ENCODE measurements at regions not wholly inside any gene's neighbourhood (a gene's known extent, or its start where the extent isn't known, plus 50 kb on each side); places are given as distances from the start of the nearest gene placed in this dataset.
"Not testable (repeated sequence)": the region's sequence is repeated elsewhere in the genome, so short reads cannot be mapped to it uniquely, and the experiment has no call there.

DNA sequence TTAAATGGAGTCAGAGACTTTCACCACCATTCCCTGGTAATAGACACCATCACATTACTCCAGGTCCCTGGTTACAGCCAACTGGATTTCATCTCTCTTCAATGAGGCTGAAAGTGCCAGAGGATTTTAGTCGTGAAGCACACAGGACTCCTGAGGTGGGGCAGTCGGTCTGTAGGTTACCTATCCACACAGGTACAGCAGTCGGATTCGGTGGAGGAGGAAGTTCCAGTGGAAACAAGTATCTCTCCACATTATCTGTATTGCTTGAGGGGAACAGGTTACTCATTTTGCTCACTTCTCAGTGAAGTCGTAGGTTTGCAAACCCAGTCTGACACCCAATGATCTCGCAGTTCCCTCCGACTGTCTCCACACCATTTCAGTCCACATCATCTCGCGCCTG, 82.3 kb upstream of the TMEM45B start:
- DNase-seq = no peak

DNA sequence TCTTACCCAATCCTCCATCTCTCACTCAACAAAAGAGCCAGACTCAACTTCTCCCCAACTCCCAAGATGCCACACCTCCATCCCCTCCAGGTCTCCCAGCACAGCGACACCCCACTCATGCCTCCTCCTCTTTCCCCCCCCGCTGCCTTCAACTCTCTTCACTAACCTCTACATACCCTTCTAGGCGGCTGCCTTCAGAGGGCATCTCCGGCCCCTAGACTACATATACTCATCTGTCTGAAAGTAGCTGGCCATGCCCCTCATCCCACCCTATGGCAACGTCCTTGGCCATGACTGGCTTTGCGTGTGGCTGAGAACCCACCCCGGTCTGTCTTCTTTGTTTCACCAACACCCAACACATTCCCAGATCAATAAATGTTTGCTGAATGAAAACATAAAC, 81.7 kb upstream of the TMEM45B start:
- no peak for DNase-seq

- no peak for DNase-seq
These were observed 81.0 kb upstream of the TMEM45B start for GRCh38 chr11:129734654-129735053.

DNA sequence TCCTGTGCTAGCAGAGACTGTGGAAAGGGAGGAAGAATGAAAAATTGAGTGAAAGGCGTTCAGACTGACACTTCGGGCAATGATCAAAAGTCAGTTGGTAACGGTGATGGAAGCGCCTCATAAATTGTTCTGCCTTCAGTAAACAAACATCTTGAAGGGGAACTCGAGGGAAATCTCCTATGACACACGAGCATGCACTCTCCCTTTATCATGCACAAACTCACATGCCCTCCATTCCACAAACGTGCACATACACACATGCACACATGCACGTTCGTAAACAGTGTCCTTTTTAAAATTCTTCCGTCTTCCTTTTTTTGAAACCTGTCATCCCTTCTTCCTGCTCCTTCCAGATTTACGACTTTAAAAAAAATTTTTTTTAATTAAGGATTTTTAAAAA, 77.8 kb upstream of the TMEM45B start:
- DNase-seq = no peak

- DNase-seq = no peak
These were observed 77.4 kb upstream of the TMEM45B start for GRCh38 chr11:129738242-129738641.

GRCh38 chr11:129739339-129739738, 76.3 kb upstream of the TMEM45B start:
- no peak for DNase-seq

GRCh38 chr11:129740125-129740719, 75.4 kb upstream of the TMEM45B start:
- DNase-seq = no peak

- no peak for DNase-seq
These were observed 72.4 kb upstream of the TMEM45B start for GRCh38 chr11:129743112-129743815.

DNA sequence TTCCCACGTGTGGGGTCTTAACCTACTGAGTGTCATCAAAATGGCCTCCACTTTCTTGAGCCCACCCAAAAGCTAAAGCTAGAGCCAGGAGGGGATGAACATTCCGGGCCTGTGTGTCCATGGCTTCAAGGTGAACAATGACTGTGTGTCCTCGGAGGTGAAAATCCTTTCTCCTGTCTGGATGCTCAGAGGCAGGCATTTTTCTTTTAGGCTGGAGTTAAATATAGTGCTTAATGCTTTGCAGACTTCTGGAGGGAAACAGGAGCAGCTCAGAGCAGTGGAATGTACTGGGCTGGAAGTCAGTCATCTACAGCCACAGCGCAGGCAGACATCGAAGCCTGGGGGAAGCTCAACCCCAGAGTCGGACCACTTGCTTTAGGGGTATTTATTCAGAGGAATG, 68.6 kb upstream of the TMEM45B start:
- DNase-seq = no peak

GRCh38 chr11:129749141-129749540, 66.5 kb upstream of the TMEM45B start:
- no peak for DNase-seq

DNA sequence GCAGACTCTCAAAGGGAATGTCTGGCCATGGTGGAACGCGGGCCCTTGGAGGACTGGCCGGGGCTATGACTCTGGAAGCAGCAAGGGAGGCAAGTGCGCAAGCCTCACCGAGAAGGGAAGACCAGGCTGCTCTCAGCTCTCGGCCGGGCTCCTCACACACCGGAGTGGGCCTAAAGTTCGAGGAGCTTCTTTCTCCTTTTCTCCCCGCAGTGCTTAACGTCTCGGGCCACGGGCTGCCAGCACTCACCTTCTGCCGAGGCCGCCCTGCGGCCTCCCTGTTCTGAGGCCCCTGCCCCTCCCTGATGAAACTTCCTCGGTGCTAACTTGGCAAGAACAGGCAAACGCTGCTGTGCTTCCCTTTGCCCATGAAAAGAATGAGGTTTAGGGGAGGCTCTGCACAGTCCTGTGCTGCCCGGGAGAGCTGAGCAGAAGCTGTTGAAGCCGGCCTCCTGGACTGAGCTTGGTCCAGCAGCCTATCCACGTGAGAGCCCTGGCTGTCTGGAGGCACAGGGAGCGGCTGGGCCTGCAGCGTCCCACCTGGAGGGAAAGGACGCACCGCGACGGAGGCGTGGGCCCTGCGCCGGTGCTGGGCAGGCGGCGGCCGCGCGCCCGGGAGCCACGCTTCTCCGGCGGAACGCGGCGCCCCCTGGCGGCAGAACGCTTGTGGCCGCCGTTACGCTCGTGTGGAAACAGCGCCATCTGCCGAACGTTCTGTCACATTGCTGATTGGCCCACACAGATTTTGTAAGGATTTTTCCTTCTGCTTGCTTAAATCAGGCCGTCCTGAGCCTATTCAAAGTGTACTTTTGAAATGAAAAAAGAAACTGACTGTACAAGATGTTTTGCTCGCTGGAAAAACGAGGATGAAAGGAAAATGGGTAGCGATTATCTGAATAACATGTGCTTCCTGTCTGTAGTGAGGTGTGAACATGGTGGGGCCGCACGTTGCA, 65.0 kb upstream of the TMEM45B start:
- peak; percentile 74 for DNase-seq

- no peak for DNase-seq
These were observed 64.1 kb upstream of the TMEM45B start for GRCh38 chr11:129751511-129751910.

DNA sequence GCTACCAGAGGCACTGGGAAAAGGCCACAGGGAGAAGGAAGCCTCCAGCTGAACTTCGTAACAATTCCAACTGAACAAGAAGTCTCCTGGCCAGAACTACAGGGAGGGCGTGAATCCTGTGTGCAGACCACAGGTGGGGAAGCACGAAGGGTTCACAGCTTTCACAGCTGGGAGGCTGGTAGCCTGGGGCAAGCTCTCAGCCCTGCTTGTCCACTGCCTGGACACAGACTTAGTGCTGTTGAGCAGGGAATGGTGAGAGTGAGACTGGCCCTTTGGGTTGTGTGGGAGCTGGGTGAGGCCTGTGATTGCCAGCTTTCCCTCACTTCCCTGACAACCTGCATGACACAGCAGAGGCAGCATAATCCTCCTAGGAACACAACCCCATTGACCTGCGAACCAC, 52.1 kb upstream of the TMEM45B start:
- DNase-seq = not testable (repeated sequence)

DNA sequence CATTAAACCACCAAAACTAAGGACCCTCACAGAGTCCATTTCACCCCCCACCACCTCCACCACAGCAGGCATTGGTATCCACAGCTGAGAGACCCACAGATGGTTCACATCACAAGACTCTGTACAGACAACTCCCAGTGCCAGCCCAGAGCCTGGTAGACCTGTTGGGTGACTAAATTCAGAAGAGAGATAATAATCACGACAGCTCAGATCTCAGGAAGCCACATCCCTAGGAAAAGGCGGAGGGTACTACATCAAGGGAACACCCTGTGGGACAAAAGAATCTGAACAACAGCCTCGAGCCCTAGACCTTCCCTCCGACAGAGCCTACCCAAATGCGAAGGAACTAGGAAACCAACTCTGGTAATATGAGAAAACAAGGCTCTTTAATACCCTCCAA, 51.4 kb upstream of the TMEM45B start:
- not testable (repeated sequence) for DNase-seq
